OCI-LY3 (cell line): ENCODE measurements at regions not wholly inside any gene's neighbourhood (a gene's known extent, or its start where the extent isn't known, plus 50 kb on each side); places are given as distances from the start of the nearest gene placed in this dataset.
"Not testable (repeated sequence)": the region's sequence is repeated elsewhere in the genome, so short reads cannot be mapped to it uniquely, and the experiment has no call there.

Source experiments
- H2AFZ ChIP-seq: fragments of 200-600, 300-600 bp; shearing (Covaris generic); 2 replicates; pipeline ENCODE4 v1.6.0; 2014; ENCODE audit warnings: antibody characterized with exemption, low read depth, low read length
- H3K27ac ChIP-seq: fragments of 200-600, 300-600 bp; sonication (generic); 2 replicates; pipeline ENCODE4 v1.5.1; 2014; ENCODE audit warnings: mild to moderate bottlenecking, low read length, moderate library complexity, mixed read lengths
- H3K27me3 ChIP-seq: fragments of 200-600, 300-600 bp; sonication (generic); 2 replicates; pipeline ENCODE4 v1.6.1; 2014; ENCODE audit warnings: low read depth, low read length, mixed read lengths
- H3K36me3 ChIP-seq: fragments of 200-600, 300-600 bp; sonication (generic); replicated peaks from 2 replicates; pipeline ENCODE3; 2014; ENCODE audit warnings: low read depth, low read length, mixed read lengths
- H3K4me1 ChIP-seq: fragments of 300-600, 200-600 bp; sonication (generic); 2 replicates; pipeline ENCODE4 v1.6.1; 2014; ENCODE audit warnings: low read length, mixed read lengths
- H3K4me2 ChIP-seq: fragments of 200-600, 300-600 bp; sonication (generic); 2 replicates; pipeline ENCODE4 v1.6.1; 2014; ENCODE audit warnings: low read length, mixed read lengths
- H3K4me3 ChIP-seq: fragments of 300-600, 200-600 bp; sonication (generic); 2 replicates; pipeline ENCODE4 v1.5.1; 2014; ENCODE audit warnings: antibody characterized with exemption, mild to moderate bottlenecking, low read length, moderate library complexity
- H3K79me2 ChIP-seq: fragments of 300-600, 200-600 bp; shearing (Covaris generic); 2 replicates; pipeline ENCODE4 v1.6.1; 2014; ENCODE audit warnings: mild to moderate bottlenecking, low read length, mixed read lengths
- H3K9ac ChIP-seq: fragments of 300-600, 200-600 bp; shearing (Covaris generic); 2 replicates; pipeline ENCODE4 v1.6.0; 2014; ENCODE audit warnings: mild to moderate bottlenecking, low read length, moderate library complexity
- H3K9me3 ChIP-seq: fragments of 200-600, 300-600 bp; shearing (Covaris generic); 2 replicates; pipeline ENCODE4 v1.6.1; 2014; ENCODE audit warnings: low read length, mixed read lengths; ENCODE audit not compliant: insufficient read depth
- H4K20me1 ChIP-seq: fragments of 200-600, 300-600 bp; sonication (generic); 2 replicates; pipeline ENCODE4 v1.6.1; 2016; ENCODE audit warnings: low read length, mixed read lengths; ENCODE audit not compliant: insufficient read depth
- EZH2phosphoT487 ChIP-seq: fragments of 200-600 bp; shearing (Covaris generic); IDR thresholded peaks from 2 replicates; pipeline ENCODE4 v1.6.1; 2018; ENCODE audit warnings: antibody characterized with exemption, mixed run types, low read depth
- TF ChIP-seq, protein P1 (sequence below): fragments of 200-600, 300-600 bp; sonication (generic); IDR thresholded peaks from 2 replicates; pipeline ENCODE4 v1.5.1; 2014; ENCODE audit warnings: antibody characterized with exemption, low read length, low read depth

GRCh38 chr2:16381511-16381910 lies 284.1 kb downstream of the CYRIA start:
- H3K27ac ChIP-seq: no peak overlapping the region
- no peak for TF ChIP-seq EZH2phosphoT487
- TF ChIP-seq, protein P1, sequence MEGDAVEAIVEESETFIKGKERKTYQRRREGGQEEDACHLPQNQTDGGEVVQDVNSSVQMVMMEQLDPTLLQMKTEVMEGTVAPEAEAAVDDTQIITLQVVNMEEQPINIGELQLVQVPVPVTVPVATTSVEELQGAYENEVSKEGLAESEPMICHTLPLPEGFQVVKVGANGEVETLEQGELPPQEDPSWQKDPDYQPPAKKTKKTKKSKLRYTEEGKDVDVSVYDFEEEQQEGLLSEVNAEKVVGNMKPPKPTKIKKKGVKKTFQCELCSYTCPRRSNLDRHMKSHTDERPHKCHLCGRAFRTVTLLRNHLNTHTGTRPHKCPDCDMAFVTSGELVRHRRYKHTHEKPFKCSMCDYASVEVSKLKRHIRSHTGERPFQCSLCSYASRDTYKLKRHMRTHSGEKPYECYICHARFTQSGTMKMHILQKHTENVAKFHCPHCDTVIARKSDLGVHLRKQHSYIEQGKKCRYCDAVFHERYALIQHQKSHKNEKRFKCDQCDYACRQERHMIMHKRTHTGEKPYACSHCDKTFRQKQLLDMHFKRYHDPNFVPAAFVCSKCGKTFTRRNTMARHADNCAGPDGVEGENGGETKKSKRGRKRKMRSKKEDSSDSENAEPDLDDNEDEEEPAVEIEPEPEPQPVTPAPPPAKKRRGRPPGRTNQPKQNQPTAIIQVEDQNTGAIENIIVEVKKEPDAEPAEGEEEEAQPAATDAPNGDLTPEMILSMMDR: no peak
- H3K79me2 ChIP-seq: no peaks in the 10 kb centered on the region

GRCh38 chr2:16379901-16380300 lies 285.7 kb downstream of the CYRIA start:
- H3K27me3 ChIP-seq, H3K79me2 ChIP-seq, H3K36me3 ChIP-seq, H3K4me2 ChIP-seq, H3K9me3 ChIP-seq, H4K20me1 ChIP-seq, H3K9ac ChIP-seq, H2AFZ ChIP-seq, H3K27ac ChIP-seq, H3K4me3 ChIP-seq, H3K4me1 ChIP-seq: not testable (repeated sequence)

More at GRCh38 chr2:16381511-16381910, 284.1 kb downstream of the CYRIA start:
- peaks cover 6% of the 10 kb centered on the region; the same call in 1 of the 2 replicates for H3K27me3 ChIP-seq
- no peaks in the 10 kb centered on the region for H4K20me1 ChIP-seq
- H3K36me3 ChIP-seq: no peaks in the 10 kb centered on the region
- no peaks in the 10 kb centered on the region for H3K9me3 ChIP-seq
- no peak overlapping the region for H2AFZ ChIP-seq
- H3K4me3 ChIP-seq: no peak overlapping the region
- no peaks in the 10 kb centered on the region for H3K4me1 ChIP-seq
- no peak overlapping the region for H3K9ac ChIP-seq
- no peak overlapping the region for H3K4me2 ChIP-seq

DNA sequence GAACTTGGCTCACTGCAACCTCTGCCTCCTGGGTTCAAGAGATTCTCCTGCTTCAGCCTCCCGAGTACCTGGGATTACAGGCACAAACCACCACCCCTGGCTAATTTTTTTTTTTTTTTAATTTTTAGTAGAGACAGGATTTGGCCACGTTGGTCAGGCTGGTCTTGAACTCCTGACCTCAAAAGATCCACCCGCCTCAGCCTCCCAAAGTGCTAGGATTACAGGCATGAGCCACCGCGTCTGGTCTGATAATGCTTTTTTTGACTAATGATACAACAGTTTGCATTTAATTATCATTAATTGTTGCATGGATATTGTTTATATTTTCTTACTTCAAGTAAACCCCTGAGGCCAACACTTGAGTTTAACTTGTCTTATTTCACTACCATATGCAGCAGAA lies 286.6 kb downstream of the CYRIA start:
- not testable (repeated sequence) for H3K27ac ChIP-seq, H3K9ac ChIP-seq, H3K9me3 ChIP-seq, H4K20me1 ChIP-seq, H3K4me2 ChIP-seq, H3K4me1 ChIP-seq, H3K4me3 ChIP-seq, H3K27me3 ChIP-seq, H3K36me3 ChIP-seq, H3K79me2 ChIP-seq, H2AFZ ChIP-seq

- H3K4me2 ChIP-seq: no peak overlapping the region
- H3K9ac ChIP-seq: no peak overlapping the region
- TF ChIP-seq, protein P1: no peak
- TF ChIP-seq EZH2phosphoT487: no peak
- H2AFZ ChIP-seq: no peak overlapping the region
- no peak overlapping the region for H3K4me3 ChIP-seq
- H3K27me3 ChIP-seq: peaks cover 16% of the 10 kb centered on the region
- no peak overlapping the region for H3K27ac ChIP-seq
- H3K9me3 ChIP-seq: no peaks in the 10 kb centered on the region
- no peaks in the 10 kb centered on the region for H3K36me3 ChIP-seq
- H3K79me2 ChIP-seq: no peaks in the 10 kb centered on the region
- H3K4me1 ChIP-seq: no peaks in the 10 kb centered on the region
- no peaks in the 10 kb centered on the region for H4K20me1 ChIP-seq
Measured at GRCh38 chr2:16378031-16378430, 287.6 kb downstream of the CYRIA start.

GRCh38 chr2:16375981-16376380 lies 289.7 kb downstream of the CYRIA start:
- no peak overlapping the region for H3K4me2 ChIP-seq
- H3K27ac ChIP-seq: no peak overlapping the region

More at GRCh38 chr2:16375981-16376380, 289.7 kb downstream of the CYRIA start:
- H3K9me3 ChIP-seq: no peaks in the 10 kb centered on the region
- H3K9ac ChIP-seq: no peak overlapping the region
- H4K20me1 ChIP-seq: no peaks in the 10 kb centered on the region
- no peak overlapping the region for H2AFZ ChIP-seq
- TF ChIP-seq EZH2phosphoT487: no peak
- TF ChIP-seq, protein P1: no peak
- H3K79me2 ChIP-seq: no peaks in the 10 kb centered on the region
- no peak overlapping the region for H3K4me3 ChIP-seq
- peaks cover 16% of the 10 kb centered on the region for H3K27me3 ChIP-seq
- H3K36me3 ChIP-seq: no peaks in the 10 kb centered on the region
- H3K4me1 ChIP-seq: no peaks in the 10 kb centered on the region
